ENCODE measurements at regions not wholly inside any gene's neighbourhood (a gene's known extent, or its start where the extent isn't known, plus 50 kb on each side); places are given as distances from the start of the nearest gene placed in this dataset.

DNA sequence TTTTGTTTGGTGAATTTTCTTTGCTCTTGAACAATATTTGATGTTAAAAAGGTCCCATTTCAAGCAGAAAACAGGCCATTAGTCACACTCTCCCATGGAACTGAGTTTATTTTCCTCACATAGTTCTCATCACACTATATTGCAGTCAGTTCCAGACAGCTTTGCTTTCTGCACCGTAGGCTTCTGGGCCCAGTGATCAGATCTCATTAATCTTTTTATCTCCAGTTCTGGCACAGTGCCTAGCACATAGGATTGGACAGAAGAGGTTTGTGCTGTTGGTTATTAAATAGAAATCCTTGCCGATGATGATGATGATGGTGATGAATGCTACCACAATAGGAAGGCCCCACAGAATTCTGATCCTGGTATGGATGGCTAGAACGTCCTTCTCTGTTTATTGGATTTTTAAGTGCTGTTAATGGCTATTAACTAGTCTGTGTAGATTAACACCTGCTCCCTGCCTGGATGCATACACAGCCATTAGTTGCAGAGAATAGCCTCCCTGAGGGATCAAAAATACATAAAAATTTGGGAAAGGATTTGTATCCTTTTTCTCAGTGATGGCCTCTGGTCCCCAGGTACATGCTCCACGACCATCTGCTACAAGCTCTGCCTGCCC is 52.0 kb upstream of the NTRK2 start:
- no peak overlapping the region for H3K4me3 ChIP-seq (replicated peaks; ENCODE audit: low read depth, low read length)
- TF ChIP-seq CTCF (IDR thresholded peaks at IDR 0.05; ENCODE audit: low read length, missing control alignments), result no peak
- no peak for DNase-seq (ENCODE audit: low read depth)
